ENCODE measurements at regions not wholly inside any gene's neighbourhood (a gene's known extent, or its start where the extent isn't known, plus 50 kb on each side); places are given as distances from the start of the nearest gene placed in this dataset.
"Not testable (repeated sequence)": the region's sequence is repeated elsewhere in the genome, so short reads cannot be mapped to it uniquely, and the experiment has no call there.

DNA sequence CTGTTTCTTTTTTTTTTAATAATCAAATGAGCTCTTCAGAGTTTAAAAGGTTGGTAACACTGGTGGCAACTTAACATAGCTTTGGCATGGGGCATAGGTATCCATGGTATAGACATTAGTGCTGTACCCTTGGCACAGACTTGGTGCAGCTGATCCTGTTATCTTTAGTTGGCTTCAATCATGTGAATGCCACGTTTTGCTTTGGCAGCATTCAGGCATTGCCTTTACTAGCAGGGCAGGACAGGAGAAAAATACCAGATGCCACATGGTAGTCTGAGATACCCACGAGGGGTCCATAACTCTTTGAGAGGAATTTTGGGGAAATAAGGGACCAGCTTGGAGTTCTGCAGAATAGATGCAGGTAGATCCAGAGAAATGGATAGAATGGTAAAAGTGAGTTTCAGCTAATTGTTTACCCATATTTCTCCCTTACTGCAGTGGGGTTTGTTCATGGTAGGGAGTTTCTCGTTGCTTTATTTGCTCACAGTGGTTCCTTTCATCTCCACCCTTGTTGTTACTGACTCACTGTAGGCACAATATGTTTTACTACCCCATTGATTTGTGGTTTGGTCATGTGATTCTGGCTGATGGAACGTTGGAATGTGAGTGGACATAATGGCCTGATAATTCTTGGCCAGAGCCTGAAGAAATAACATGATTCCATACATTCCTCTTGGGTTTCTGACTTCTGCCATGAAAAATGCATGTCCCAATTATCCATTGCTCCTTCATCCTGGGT lies 342.7 kb downstream of the GLUD2 start:
- H3K9me3 Mint-ChIP-seq: peaks cover 6% of the 10 kb centered on the region
- TF ChIP-seq, protein P1, sequence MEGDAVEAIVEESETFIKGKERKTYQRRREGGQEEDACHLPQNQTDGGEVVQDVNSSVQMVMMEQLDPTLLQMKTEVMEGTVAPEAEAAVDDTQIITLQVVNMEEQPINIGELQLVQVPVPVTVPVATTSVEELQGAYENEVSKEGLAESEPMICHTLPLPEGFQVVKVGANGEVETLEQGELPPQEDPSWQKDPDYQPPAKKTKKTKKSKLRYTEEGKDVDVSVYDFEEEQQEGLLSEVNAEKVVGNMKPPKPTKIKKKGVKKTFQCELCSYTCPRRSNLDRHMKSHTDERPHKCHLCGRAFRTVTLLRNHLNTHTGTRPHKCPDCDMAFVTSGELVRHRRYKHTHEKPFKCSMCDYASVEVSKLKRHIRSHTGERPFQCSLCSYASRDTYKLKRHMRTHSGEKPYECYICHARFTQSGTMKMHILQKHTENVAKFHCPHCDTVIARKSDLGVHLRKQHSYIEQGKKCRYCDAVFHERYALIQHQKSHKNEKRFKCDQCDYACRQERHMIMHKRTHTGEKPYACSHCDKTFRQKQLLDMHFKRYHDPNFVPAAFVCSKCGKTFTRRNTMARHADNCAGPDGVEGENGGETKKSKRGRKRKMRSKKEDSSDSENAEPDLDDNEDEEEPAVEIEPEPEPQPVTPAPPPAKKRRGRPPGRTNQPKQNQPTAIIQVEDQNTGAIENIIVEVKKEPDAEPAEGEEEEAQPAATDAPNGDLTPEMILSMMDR (IDR thresholded peaks at IDR 0.05; ENCODE audit: unreplicated experiment in 3 of 3): no peak
- H3K36me3 Mint-ChIP-seq (ENCODE audit: low read depth): no peaks in the 10 kb centered on the region
- no peaks in the 10 kb centered on the region for H3K27me3 Mint-ChIP-seq (ENCODE audit: low read depth)
- H3K4me3 Mint-ChIP-seq: no peak overlapping the region
- H3K4me1 Mint-ChIP-seq: no peaks in the 10 kb centered on the region
- no peak overlapping the region for H3K27ac Mint-ChIP-seq

DNA sequence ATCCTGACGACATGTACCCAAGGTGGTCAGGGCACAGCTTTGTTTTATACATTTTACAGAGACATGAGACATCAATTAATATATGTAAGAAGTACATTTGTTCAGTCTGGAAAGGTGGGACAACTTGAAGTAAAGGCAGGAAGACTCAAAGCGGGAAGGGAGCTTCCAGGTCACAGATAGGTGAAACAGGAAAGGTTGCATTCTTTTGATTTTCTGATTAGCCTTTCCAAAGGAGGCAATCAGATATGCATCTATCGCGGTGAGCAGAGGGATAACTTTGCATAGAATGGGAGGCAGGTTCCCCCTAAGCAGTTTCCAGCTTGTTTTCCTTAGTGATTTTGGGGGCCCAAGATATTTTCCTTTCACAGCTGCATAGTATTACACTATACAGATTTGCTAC lies 358.4 kb downstream of the GLUD2 start:
- no peaks in the 10 kb centered on the region for H3K4me1 Mint-ChIP-seq

DNA sequence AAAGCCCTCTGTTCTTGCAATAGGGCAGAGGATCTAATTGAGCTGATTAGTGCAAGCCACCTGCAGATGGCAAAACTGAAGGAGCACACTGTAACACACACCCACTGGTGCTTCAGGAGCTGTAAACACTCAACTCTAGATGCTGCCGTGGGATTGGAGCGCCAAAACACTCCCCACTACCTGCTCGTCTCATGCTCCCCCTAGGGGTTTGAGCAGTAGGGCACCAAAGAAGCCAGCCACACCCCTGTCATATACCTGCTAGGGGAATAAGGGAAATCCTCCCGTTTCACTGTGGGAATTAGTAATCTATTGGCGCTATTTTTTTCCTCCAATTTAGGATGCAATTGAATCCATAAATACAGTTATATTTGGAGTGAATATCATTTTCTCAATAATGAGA lies 360.2 kb downstream of the GLUD2 start:
- H3K36me3 Mint-ChIP-seq (ENCODE audit: low read depth): no peaks in the 10 kb centered on the region

More for the DNA sequence above, 358.4 kb downstream of the GLUD2 start:
- Mint-ChIP-seq H3K4me3 (no peak overlapping the region), H3K27ac (no peak overlapping the region), H3K36me3 (ENCODE audit: low read depth) (no peaks in the 10 kb centered on the region), H3K27me3 (ENCODE audit: low read depth) (no peaks in the 10 kb centered on the region), H3K9me3 (no peaks in the 10 kb centered on the region)
- TF ChIP-seq, protein P1 (IDR thresholded peaks at IDR 0.05; ENCODE audit: unreplicated experiment in 3 of 3): no peak

DNA sequence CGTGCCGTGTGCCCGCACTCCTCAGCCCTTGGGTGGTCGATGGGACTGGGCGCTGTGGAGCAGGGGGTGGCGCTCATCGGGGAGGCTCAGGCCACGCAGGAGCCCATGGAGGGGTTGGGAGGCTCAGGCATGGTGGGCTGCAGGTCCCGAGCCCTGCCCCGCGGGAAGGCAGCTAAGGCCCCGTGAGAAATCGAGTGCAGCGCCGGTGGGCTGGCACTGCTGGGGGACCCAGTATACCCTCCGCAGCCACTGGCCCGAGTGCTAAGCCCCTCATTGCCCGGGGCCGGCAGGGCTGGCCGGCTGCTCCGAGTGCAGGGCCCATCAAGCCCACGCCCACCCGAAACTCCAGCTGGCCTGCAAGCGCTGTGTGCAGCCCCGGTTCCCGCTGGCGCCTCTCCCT lies 384.1 kb downstream of the GLUD2 start:
- H3K4me1 Mint-ChIP-seq; H3K4me3 Mint-ChIP-seq; H3K27ac Mint-ChIP-seq; H3K27me3 Mint-ChIP-seq (ENCODE audit: low read depth); H3K9me3 Mint-ChIP-seq; H3K36me3 Mint-ChIP-seq (ENCODE audit: low read depth): not testable (repeated sequence)

More for the DNA sequence above, 360.2 kb downstream of the GLUD2 start:
- Mint-ChIP-seq H3K4me1 (no peaks in the 10 kb centered on the region), H3K4me3 (no peak overlapping the region), H3K27ac (no peak overlapping the region), H3K27me3 (ENCODE audit: low read depth) (no peaks in the 10 kb centered on the region), H3K9me3 (no peaks in the 10 kb centered on the region)
- TF ChIP-seq, protein P1 (IDR thresholded peaks at IDR 0.05; ENCODE audit: unreplicated experiment in 3 of 3): no peak

DNA sequence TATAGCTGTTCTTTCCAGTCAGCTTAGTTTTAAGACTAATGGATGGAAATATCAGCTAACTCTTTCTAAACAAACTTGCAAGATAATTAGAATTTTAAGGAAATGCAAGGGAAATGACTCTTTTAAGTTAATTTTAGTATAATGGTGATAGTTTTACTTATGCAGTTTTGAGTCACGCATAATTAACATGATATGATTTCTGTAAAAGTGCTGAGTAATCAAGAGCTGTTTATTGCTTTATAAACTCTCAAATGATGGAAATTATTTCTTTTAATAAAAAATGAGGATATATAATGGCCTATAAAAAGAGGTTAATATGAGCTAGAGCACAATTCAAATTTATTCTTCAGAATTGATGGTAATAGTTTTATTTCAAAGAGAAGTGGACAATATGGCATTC lies 385.9 kb downstream of the GLUD2 start:
- H3K4me3 Mint-ChIP-seq: no peak overlapping the region
- H3K9me3 Mint-ChIP-seq: peaks cover 10% of the 10 kb centered on the region
- H3K4me1 Mint-ChIP-seq: no peaks in the 10 kb centered on the region
- no peaks in the 10 kb centered on the region for H3K27me3 Mint-ChIP-seq (ENCODE audit: low read depth)
- H3K36me3 Mint-ChIP-seq (ENCODE audit: low read depth): no peaks in the 10 kb centered on the region
- TF ChIP-seq, protein P1 (IDR thresholded peaks at IDR 0.05; ENCODE audit: unreplicated experiment in 3 of 3): no peak
- no peak overlapping the region for H3K27ac Mint-ChIP-seq

DNA sequence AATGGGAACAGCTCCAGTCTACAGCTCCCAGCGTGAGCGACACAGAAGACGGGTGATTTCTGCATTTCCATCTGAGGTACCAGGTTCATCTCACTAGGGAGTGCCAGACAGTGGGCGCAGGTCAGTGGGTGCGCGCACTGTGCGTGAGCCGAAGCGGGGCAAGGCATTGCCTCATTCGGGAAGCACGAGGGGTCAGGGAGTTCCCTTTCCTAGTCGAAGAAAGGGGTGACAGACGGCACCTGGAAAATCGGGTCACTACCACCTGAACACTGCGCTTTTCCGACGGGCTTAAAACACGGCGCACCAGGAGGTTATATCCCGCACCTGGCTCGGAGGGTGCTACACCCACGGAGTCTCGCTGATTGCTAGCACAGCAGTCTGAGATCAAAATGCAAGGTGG lies 390.3 kb downstream of the GLUD2 start:
- not testable (repeated sequence) for H3K36me3 Mint-ChIP-seq (ENCODE audit: low read depth); H3K9me3 Mint-ChIP-seq; H3K4me3 Mint-ChIP-seq; H3K27me3 Mint-ChIP-seq (ENCODE audit: low read depth); H3K27ac Mint-ChIP-seq; H3K4me1 Mint-ChIP-seq

DNA sequence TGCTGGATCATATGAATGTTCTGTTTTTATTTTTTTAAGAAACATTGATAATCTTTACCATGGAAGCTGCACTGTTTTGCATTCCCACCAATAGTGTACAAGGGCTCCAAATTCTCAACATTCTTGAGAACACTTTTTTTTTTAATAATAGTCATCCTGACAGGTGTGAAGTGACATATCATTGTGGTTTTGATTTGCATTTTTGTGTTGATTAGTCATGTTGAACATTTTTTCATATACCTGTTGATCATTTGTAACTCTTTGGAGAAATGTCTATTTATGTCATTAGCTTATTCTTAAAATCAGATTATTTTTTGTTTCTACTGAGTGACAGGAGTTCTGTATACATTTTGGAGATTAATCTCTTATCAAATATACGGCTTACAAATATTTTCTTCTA lies 408.5 kb downstream of the GLUD2 start:
- no peaks in the 10 kb centered on the region for H3K4me1 Mint-ChIP-seq
- no peak overlapping the region for H3K4me3 Mint-ChIP-seq
- peaks cover 4% of the 10 kb centered on the region for H3K27me3 Mint-ChIP-seq (ENCODE audit: low read depth)
- H3K27ac Mint-ChIP-seq: no peak overlapping the region
- peaks cover 4% of the 10 kb centered on the region for H3K9me3 Mint-ChIP-seq
- TF ChIP-seq, protein P1 (IDR thresholded peaks at IDR 0.05; ENCODE audit: unreplicated experiment in 3 of 3): no peak
- H3K36me3 Mint-ChIP-seq (ENCODE audit: low read depth): no peaks in the 10 kb centered on the region

Measured in nephron (organoid).